ENCODE measurements at regions not wholly inside any gene's neighbourhood (a gene's known extent, or its start where the extent isn't known, plus 50 kb on each side); places are given as distances from the start of the nearest gene placed in this dataset.

DNA sequence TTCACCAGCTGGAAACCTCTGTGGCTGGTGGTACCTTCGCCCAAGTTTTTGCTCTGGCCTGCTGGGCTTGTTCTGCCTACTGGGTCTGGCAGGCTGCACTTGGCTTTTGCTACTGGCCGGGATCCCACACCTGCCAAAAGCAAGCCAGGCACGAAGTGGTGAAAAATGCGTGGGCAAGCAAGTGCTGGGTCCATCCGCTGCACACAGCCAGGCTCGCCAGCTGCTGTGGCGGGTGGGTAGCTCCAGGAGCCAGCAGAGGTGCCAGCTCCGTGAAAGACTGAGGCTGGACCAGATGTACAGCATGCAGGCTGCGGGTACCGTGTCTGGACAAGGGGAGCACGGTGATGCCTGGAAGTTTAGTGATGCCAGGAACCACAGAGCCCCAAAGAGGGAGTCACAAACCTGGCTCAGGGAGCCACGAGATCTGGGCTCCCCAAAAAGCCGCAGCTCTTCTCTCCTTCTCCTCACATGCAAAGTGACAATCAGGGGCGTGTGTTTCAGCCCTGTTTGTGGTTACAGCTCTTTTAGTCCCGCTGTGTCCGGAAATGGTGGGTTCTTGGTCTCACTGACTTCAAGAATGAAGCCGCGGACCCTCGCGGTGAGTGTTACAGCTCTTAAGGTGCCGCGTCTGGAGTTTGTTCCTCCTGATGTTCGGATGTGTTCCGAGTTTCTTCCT, 1455.6 kb upstream of the GBE1 start:
- Histone ChIP-seq H3K9me3 (ENCODE audit: control insufficient read depth, low read length) (no peaks in the 10 kb centered on the region), H3K4me3 (ENCODE audit: low read length) (no peak overlapping the region), H3K4me1 (ENCODE audit: control insufficient read depth, insufficient read depth, low read length) (no peaks in the 10 kb centered on the region), H3K27ac (ENCODE audit: low read length) (no peak overlapping the region), H3K27me3 (ENCODE audit: control insufficient read depth, insufficient read depth) (no peaks in the 10 kb centered on the region)
- intact Hi-C loops (cut with DNase I), result no loop called here
- peak in 1 of 3 donors; percentile 14 for DNase-seq
- 90% methylated on average over 24 of the region's 24 CpGs for WGBS
- no peak for ATAC-seq

DNA sequence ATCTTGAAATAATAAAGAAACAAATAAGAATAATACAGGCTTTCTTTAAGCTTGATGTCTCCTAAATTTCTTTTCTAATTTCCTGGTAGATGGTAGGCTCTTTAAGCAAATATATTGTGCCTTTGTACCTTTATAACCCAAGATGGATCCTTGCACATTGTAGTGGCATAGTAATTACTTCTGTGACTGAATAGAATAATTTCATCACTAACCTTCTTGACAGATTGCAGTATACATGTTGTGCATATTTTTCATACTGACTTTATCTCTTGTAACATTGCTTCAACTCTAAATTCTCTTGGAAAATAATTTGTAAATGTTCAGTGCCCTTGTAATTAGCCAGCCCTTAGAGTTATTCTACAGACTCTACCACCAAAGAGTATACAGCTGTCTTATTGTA, 1433.8 kb upstream of the GBE1 start:
- no peak overlapping the region for H3K4me3 ChIP-seq (ENCODE audit: low read length)
- H3K27ac ChIP-seq (ENCODE audit: low read length), result no peak overlapping the region
- DNase-seq (no peak), ATAC-seq (no peak)
- H3K27me3 ChIP-seq (ENCODE audit: control insufficient read depth, insufficient read depth), result no peaks in the 10 kb centered on the region
- H3K4me1 ChIP-seq (ENCODE audit: control insufficient read depth, insufficient read depth, low read length), result no peaks in the 10 kb centered on the region
- intact Hi-C loops (cut with DNase I), result no loop called here
- H3K9me3 ChIP-seq (ENCODE audit: control insufficient read depth, low read length), result no peaks in the 10 kb centered on the region

- intact Hi-C loops (cut with DNase I), result no loop called here
- no peaks in the 10 kb centered on the region for H3K27me3 ChIP-seq (ENCODE audit: control insufficient read depth, insufficient read depth)
- H3K4me1 ChIP-seq (ENCODE audit: control insufficient read depth, insufficient read depth, low read length), result no peaks in the 10 kb centered on the region
- no peak overlapping the region for H3K4me3 ChIP-seq (ENCODE audit: low read length)
- ATAC-seq (no peak), DNase-seq (no peak)
- 65% methylated on average over 1 of the region's 1 CpG for WGBS
- no peaks in the 10 kb centered on the region for H3K9me3 ChIP-seq (ENCODE audit: control insufficient read depth, low read length)
- no peak overlapping the region for H3K27ac ChIP-seq (ENCODE audit: low read length)
Measured at GRCh38 chr3:83193526-83193925, 1432.1 kb upstream of the GBE1 start.

- Histone ChIP-seq H3K27ac (ENCODE audit: low read length) (no peak overlapping the region), H3K4me1 (ENCODE audit: control insufficient read depth, insufficient read depth, low read length) (no peaks in the 10 kb centered on the region), H3K27me3 (ENCODE audit: control insufficient read depth, insufficient read depth) (no peaks in the 10 kb centered on the region), H3K9me3 (ENCODE audit: control insufficient read depth, low read length) (no peaks in the 10 kb centered on the region), H3K4me3 (ENCODE audit: low read length) (no peak overlapping the region)
- intact Hi-C loops (cut with DNase I), result no loop called here
- ATAC-seq (no peak), DNase-seq (no peak)
Measured at GRCh38 chr3:83189634-83190033, 1428.2 kb upstream of the GBE1 start.

- intact Hi-C loops (cut with DNase I), result no loop called here
- no peaks in the 10 kb centered on the region for H3K27me3 ChIP-seq (ENCODE audit: control insufficient read depth, insufficient read depth)
- no peak overlapping the region for H3K27ac ChIP-seq (ENCODE audit: low read length)
- H3K9me3 ChIP-seq (ENCODE audit: control insufficient read depth, low read length), result no peaks in the 10 kb centered on the region
- no peak for DNase-seq
- no peak overlapping the region for H3K4me3 ChIP-seq (ENCODE audit: low read length)
- 87% methylated on average over 1 of the region's 1 CpG for WGBS
- no peaks in the 10 kb centered on the region for H3K4me1 ChIP-seq (ENCODE audit: control insufficient read depth, insufficient read depth, low read length)
- ATAC-seq, result no peak
Measured at GRCh38 chr3:83169473-83169872, 1408.0 kb upstream of the GBE1 start.

DNA sequence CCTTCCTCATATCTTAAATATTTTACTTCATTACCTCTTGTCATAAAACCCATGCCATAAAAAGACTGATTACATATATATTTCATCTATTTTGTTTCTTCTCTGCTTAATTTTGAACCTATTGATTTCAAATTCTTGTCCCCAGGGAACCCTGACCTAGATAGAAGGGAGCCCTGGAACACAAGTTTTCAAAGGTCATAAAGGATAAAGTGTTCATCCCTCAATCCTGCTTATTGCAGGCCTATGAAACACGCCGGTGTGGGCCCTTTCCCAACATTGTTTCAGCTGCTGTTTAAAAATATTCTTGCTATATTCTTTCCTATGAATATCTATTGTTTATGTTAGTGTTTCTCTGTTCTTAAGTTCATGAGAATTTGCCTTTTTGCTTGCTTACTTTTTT, 1389.5 kb upstream of the GBE1 start:
- H3K27ac ChIP-seq (ENCODE audit: low read length), result no peak overlapping the region
- H3K9me3 ChIP-seq (ENCODE audit: control insufficient read depth, low read length), result no peaks in the 10 kb centered on the region
- 57% methylated on average over 2 of the region's 2 CpGs for WGBS
- H3K4me1 ChIP-seq (ENCODE audit: control insufficient read depth, insufficient read depth, low read length), result no peaks in the 10 kb centered on the region
- no peak overlapping the region for H3K4me3 ChIP-seq (ENCODE audit: low read length)
- intact Hi-C loops (cut with DNase I), result no loop called here
- H3K27me3 ChIP-seq (ENCODE audit: control insufficient read depth, insufficient read depth), result no peaks in the 10 kb centered on the region
- DNase-seq (no peak), ATAC-seq (no peak)

- H3K27ac ChIP-seq (ENCODE audit: low read length), result no peak overlapping the region
- DNase-seq (no peak), ATAC-seq (no peak)
- no peaks in the 10 kb centered on the region for H3K9me3 ChIP-seq (ENCODE audit: control insufficient read depth, low read length)
- intact Hi-C loops (cut with DNase I), result no loop called here
- no peak overlapping the region for H3K4me3 ChIP-seq (ENCODE audit: low read length)
- 60% methylated on average over 2 of the region's 2 CpGs for WGBS
- no peaks in the 10 kb centered on the region for H3K4me1 ChIP-seq (ENCODE audit: control insufficient read depth, insufficient read depth, low read length)
- no peaks in the 10 kb centered on the region for H3K27me3 ChIP-seq (ENCODE audit: control insufficient read depth, insufficient read depth)
Measured at GRCh38 chr3:83140983-83141382, 1379.5 kb upstream of the GBE1 start.

DNA sequence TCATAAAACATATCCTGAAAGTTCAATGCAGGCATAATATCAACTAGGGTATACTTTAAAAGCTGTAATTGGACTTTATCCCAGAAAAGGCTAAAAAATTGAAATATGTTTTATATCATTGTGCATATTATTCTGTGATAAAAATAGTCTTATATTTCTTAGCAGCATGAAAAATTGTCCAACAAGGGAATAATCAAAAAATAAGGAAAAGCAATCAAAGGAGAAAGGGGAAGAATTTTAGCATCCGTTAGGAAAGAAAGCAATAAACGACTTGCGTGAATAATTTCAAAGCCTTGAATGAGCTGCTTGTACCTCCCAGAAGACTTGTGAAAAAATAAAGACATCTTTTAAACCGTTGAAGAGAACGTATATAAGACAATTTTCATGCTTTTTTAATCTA, 1369.8 kb upstream of the GBE1 start:
- H3K4me1 ChIP-seq (ENCODE audit: control insufficient read depth, insufficient read depth, low read length), result no peaks in the 10 kb centered on the region
- no peaks in the 10 kb centered on the region for H3K9me3 ChIP-seq (ENCODE audit: control insufficient read depth, low read length)
- intact Hi-C loops (cut with DNase I), result no loop called here
- no peak overlapping the region for H3K27ac ChIP-seq (ENCODE audit: low read length)
- 48% methylated on average over 5 of the region's 5 CpGs for WGBS
- H3K27me3 ChIP-seq (ENCODE audit: control insufficient read depth, insufficient read depth), result no peaks in the 10 kb centered on the region
- ATAC-seq, result no peak
- H3K4me3 ChIP-seq (ENCODE audit: low read length), result no peak overlapping the region
- no peak for DNase-seq

- Histone ChIP-seq H3K27ac (ENCODE audit: low read length) (no peak overlapping the region), H3K4me3 (ENCODE audit: low read length) (no peak overlapping the region), H3K27me3 (ENCODE audit: control insufficient read depth, insufficient read depth) (no peaks in the 10 kb centered on the region), H3K4me1 (ENCODE audit: control insufficient read depth, insufficient read depth, low read length) (no peaks in the 10 kb centered on the region), H3K9me3 (ENCODE audit: control insufficient read depth, low read length) (no peaks in the 10 kb centered on the region)
- ATAC-seq, result no peak
- DNase-seq, result no peak
- 80% methylated on average over 2 of the region's 2 CpGs for WGBS
- intact Hi-C loops (cut with DNase I), result no loop called here
Measured at GRCh38 chr3:83122774-83123350, 1361.4 kb upstream of the GBE1 start.

DNA sequence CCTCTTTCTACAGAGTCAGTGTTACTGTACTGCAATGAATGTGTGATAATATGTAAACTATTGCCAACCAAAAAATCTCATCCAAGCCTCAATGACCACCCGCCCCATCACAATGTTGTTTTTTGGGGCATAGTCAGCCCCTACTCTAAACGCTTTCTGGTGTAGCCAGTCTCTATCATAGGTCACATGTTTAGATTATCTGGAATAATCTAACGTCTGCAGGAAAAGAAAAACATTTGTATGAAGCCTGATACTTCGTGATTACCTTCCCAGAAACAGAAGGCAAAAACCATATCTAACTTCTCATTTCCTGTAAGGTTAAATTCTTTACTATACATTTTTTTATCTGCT, 1331.8 kb upstream of the GBE1 start:
- no peaks in the 10 kb centered on the region for H3K9me3 ChIP-seq (ENCODE audit: control insufficient read depth, low read length)
- DNase-seq, result no peak
- H3K27ac ChIP-seq (ENCODE audit: low read length), result no peak overlapping the region
- no peaks in the 10 kb centered on the region for H3K27me3 ChIP-seq (ENCODE audit: control insufficient read depth, insufficient read depth)
- no peak for ATAC-seq
- intact Hi-C loops (cut with DNase I), result no loop called here
- H3K4me3 ChIP-seq (ENCODE audit: low read length), result no peak overlapping the region
- 49% methylated on average over 4 of the region's 4 CpGs for WGBS
- H3K4me1 ChIP-seq (ENCODE audit: control insufficient read depth, insufficient read depth, low read length), result no peaks in the 10 kb centered on the region

GRCh38 chr3:83092521-83093221, 1331.2 kb upstream of the GBE1 start:
- WGBS, result 73% methylated on average over 2 of the region's 2 CpGs
- Histone ChIP-seq H3K27me3 (ENCODE audit: control insufficient read depth, insufficient read depth) (no peaks in the 10 kb centered on the region), H3K4me3 (ENCODE audit: low read length) (no peak overlapping the region), H3K9me3 (ENCODE audit: control insufficient read depth, low read length) (no peaks in the 10 kb centered on the region), H3K4me1 (ENCODE audit: control insufficient read depth, insufficient read depth, low read length) (no peaks in the 10 kb centered on the region), H3K27ac (ENCODE audit: low read length) (no peak overlapping the region)
- ATAC-seq, result no peak
- intact Hi-C loops (cut with DNase I), result no loop called here
- DNase-seq, result no peak

All from right cardiac atrium (tissue), 5 donors.